GM11168 (cell line): ENCODE measurements at regions not wholly inside any gene's neighbourhood (a gene's known extent, or its start where the extent isn't known, plus 50 kb on each side); places are given as distances from the start of the nearest gene placed in this dataset.
"Not testable (repeated sequence)": the region's sequence is repeated elsewhere in the genome, so short reads cannot be mapped to it uniquely, and the experiment has no call there.

ENCODE experiments used
- in situ Hi-C: fragments of 300-500 bp; cut with MboI; formaldehyde crosslinking; loops from one replicate; pipeline ENCODE4 v1.12.0; 2022; ENCODE audit warnings: low sequenced_read_pairs; ENCODE audit not compliant: unreplicated experiment

- in situ Hi-C loops = no loop called here
These were observed 144.2 kb upstream of the EPB41L4A start for GRCh38 chr5:112563169-112563826.

GRCh38 chr5:112566251-112566650 is 147.2 kb upstream of the EPB41L4A start:
- in situ Hi-C loops = no loop called here

- in situ Hi-C loops = no loop called here
These were observed 150.5 kb upstream of the EPB41L4A start for GRCh38 chr5:112569596-112569995.

- in situ Hi-C loops = no loop called here
These were observed 151.8 kb upstream of the EPB41L4A start for GRCh38 chr5:112570708-112571444.

- in situ Hi-C loops = no loop called here
These were observed 154.4 kb upstream of the EPB41L4A start for GRCh38 chr5:112573441-112573840.

- in situ Hi-C loops = no loop called here
These were observed 155.5 kb upstream of the EPB41L4A start for GRCh38 chr5:112574536-112574935.

- in situ Hi-C loops = no loop called here
These were observed 157.3 kb upstream of the EPB41L4A start for GRCh38 chr5:112576298-112576925.

GRCh38 chr5:112579599-112580170 is 158.0 kb upstream of the APC start:
- in situ Hi-C loops = no loop called here

- in situ Hi-C loops = no loop called here
These were observed 155.8 kb upstream of the APC start for GRCh38 chr5:112581811-112582320.

GRCh38 chr5:112583166-112583565 is 154.5 kb upstream of the APC start:
- in situ Hi-C loops = no loop called here

- in situ Hi-C loops = no loop called here
These were observed 152.9 kb upstream of the APC start for GRCh38 chr5:112584781-112585180.

GRCh38 chr5:112586596-112587062 is 151.1 kb upstream of the APC start:
- in situ Hi-C loops = no loop called here

GRCh38 chr5:112590858-112591257 is 146.8 kb upstream of the APC start:
- in situ Hi-C loops = not testable (repeated sequence)

GRCh38 chr5:112594095-112594850 is 143.4 kb upstream of the APC start:
- in situ Hi-C loops = no loop called here

GRCh38 chr5:112594941-112595340 is 142.7 kb upstream of the APC start:
- in situ Hi-C loops = no loop called here

- in situ Hi-C loops = no loop called here
These were observed 139.9 kb upstream of the APC start for GRCh38 chr5:112597831-112598230.

- in situ Hi-C loops = not testable (repeated sequence)
These were observed 137.2 kb upstream of the APC start for GRCh38 chr5:112600510-112600909.

GRCh38 chr5:112604732-112605630 is 132.7 kb upstream of the APC start:
- in situ Hi-C loops = no loop called here

GRCh38 chr5:112608975-112609374 is 128.7 kb upstream of the APC start:
- in situ Hi-C loops = no loop called here
